ENCODE measurements at regions not wholly inside any gene's neighbourhood (a gene's known extent, or its start where the extent isn't known, plus 50 kb on each side); places are given as distances from the start of the nearest gene placed in this dataset.

DNA sequence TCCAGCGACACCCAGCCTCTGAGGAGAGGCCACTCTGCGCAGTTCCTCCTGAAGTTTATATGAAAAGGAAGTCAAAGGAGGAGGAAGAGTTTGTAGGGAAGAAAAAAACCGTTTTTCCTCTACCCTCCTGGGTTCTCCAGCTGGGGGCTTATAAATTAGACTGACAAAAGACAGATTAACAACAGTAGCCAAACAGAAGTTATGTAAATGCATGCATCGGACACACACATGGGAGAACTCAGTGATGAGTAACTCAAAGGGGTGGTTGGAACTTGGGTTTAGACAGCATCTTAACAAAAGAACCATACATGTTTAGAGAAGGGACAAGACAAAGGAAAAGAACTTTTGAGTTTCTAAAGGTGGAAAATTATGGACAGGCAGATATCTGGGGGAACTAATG is 71.2 kb downstream of the CD24 start:
- TF ChIP-seq, protein P1, sequence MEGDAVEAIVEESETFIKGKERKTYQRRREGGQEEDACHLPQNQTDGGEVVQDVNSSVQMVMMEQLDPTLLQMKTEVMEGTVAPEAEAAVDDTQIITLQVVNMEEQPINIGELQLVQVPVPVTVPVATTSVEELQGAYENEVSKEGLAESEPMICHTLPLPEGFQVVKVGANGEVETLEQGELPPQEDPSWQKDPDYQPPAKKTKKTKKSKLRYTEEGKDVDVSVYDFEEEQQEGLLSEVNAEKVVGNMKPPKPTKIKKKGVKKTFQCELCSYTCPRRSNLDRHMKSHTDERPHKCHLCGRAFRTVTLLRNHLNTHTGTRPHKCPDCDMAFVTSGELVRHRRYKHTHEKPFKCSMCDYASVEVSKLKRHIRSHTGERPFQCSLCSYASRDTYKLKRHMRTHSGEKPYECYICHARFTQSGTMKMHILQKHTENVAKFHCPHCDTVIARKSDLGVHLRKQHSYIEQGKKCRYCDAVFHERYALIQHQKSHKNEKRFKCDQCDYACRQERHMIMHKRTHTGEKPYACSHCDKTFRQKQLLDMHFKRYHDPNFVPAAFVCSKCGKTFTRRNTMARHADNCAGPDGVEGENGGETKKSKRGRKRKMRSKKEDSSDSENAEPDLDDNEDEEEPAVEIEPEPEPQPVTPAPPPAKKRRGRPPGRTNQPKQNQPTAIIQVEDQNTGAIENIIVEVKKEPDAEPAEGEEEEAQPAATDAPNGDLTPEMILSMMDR (IDR thresholded peaks at IDR 0.05; ENCODE audit: poor library complexity, severe bottlenecking), result no peak
- TF ChIP-seq POLR2AphosphoS5 (IDR thresholded peaks at IDR 0.05) (no peak), TAF1 (IDR thresholded peaks at IDR 0.05; ENCODE audit: low read depth) (no peak), EZH2 (IDR thresholded peaks at IDR 0.05; ENCODE audit: borderline replicate concordance, insufficient read depth, low read length, poor library complexity, severe bottlenecking) (no peak), MXI1 (conservative IDR thresholded peaks at IDR 0.05; ENCODE audit: poor library complexity, severe bottlenecking) (no peak)

All from neural cell (in vitro differentiated cells).